Hepatocyte (in vitro differentiated cells): ENCODE measurements at regions not wholly inside any gene's neighbourhood (a gene's known extent, or its start where the extent isn't known, plus 50 kb on each side); places are given as distances from the start of the nearest gene placed in this dataset.

ENCODE experiments used
- DNase-seq: peaks from one replicate; pipeline ENCODE4 v3.0.0-alpha.2; 2016; ENCODE audit warnings: low spot score
- H2AFZ ChIP-seq: fragments of 200-600 bp; sonication (generic); 2 replicates; pipeline ENCODE4 v1.6.0; 2016; ENCODE audit warnings: antibody characterized with exemption, mild to moderate bottlenecking
- H3K27ac ChIP-seq: fragments of 200-600 bp; sonication (generic); 2 replicates; pipeline ENCODE4 v1.5.1; 2016; ENCODE audit warnings: mild to moderate bottlenecking
- H3K27me3 ChIP-seq: fragments of 200-600 bp; sonication (generic); 2 replicates; pipeline ENCODE4 v1.6.1; 2016
- H3K36me3 ChIP-seq: fragments of 200-600 bp; sonication (generic); replicated peaks from 2 replicates; pipeline ENCODE4 v1.5.1; 2016; ENCODE audit warnings: low read depth; ENCODE audit not compliant: insufficient read depth
- H3K4me1 ChIP-seq: fragments of 200-600 bp; sonication (generic); 2 replicates; pipeline ENCODE4 v1.5.1; 2016; ENCODE audit warnings: mild to moderate bottlenecking, moderate library complexity; ENCODE audit not compliant: insufficient read depth
- H3K4me2 ChIP-seq: fragments of 200-600 bp; sonication (generic); 2 replicates; pipeline ENCODE4 v1.6.0; 2016
- H3K4me3 ChIP-seq: fragments of 200-600 bp; sonication (generic); 2 replicates; pipeline ENCODE4 v1.5.1; 2016; ENCODE audit warnings: mild to moderate bottlenecking
- H3K79me2 ChIP-seq: fragments of 200-600 bp; sonication (generic); 2 replicates; pipeline ENCODE4 v1.6.0; 2017; ENCODE audit warnings: mild to moderate bottlenecking
- H3K9me2 ChIP-seq: fragments of 200-600 bp; sonication (generic); replicated peaks from 2 replicates; pipeline ENCODE4 v1.6.0; 2017; ENCODE audit warnings: mild to moderate bottlenecking; ENCODE audit not compliant: insufficient read depth
- H3K9me3 ChIP-seq: fragments of 200-600 bp; sonication (generic); 2 replicates; pipeline ENCODE4 v1.5.1; 2016; ENCODE audit warnings: low read depth, mild to moderate bottlenecking
- H4K20me1 ChIP-seq: fragments of 200-600 bp; sonication (generic); 2 replicates; pipeline ENCODE4 v1.6.0; 2016; ENCODE audit warnings: mild to moderate bottlenecking; ENCODE audit not compliant: insufficient read depth, poor library complexity, severe bottlenecking
- EZH2 ChIP-seq: fragments of 200-600 bp; sonication (generic); IDR thresholded peaks from 2 replicates; pipeline ENCODE4 v1.6.1; 2016; ENCODE audit warnings: antibody characterized with exemption, mild to moderate bottlenecking, borderline replicate concordance
- EZH2phosphoT487 ChIP-seq: fragments of 200-600 bp; sonication (generic); IDR thresholded peaks from one replicate; pipeline ENCODE4 v1.6.1; 2018; ENCODE audit warnings: antibody characterized with exemption, mild to moderate bottlenecking, low read depth, moderate library complexity; ENCODE audit not compliant: unreplicated experiment, severe bottlenecking
- WGBS: methylation state at CpG from one replicate; pipeline ENCODE4 v1.1.6; 2016; ENCODE audit warnings: low lambda C conversion rate; ENCODE audit errors: missing lambda C conversion rate; 5-methylcytosine and 5-hydroxymethylcytosine counted together
- TF ChIP-seq, protein P1 (sequence below): fragments of 200-600 bp; sonication (generic); IDR thresholded peaks from 2 replicates; pipeline ENCODE4 v1.5.1; 2016; ENCODE audit warnings: antibody characterized with exemption, mild to moderate bottlenecking; ENCODE audit not compliant: poor library complexity

- Histone ChIP-seq H3K4me3 (no peak overlapping the region), H3K79me2 (no peaks in the 10 kb centered on the region), H3K9me2 (no peaks in the 10 kb centered on the region), H4K20me1 (no peaks in the 10 kb centered on the region), H3K4me2 (no peak overlapping the region), H3K9me3 (no peaks in the 10 kb centered on the region), H3K36me3 (no peaks in the 10 kb centered on the region), H3K27me3 (no peaks in the 10 kb centered on the region), H3K4me1 (no peaks in the 10 kb centered on the region), H3K27ac (peak overlapping the region; percentile 43), H2AFZ (no peak overlapping the region)
- TF ChIP-seq, protein P1, sequence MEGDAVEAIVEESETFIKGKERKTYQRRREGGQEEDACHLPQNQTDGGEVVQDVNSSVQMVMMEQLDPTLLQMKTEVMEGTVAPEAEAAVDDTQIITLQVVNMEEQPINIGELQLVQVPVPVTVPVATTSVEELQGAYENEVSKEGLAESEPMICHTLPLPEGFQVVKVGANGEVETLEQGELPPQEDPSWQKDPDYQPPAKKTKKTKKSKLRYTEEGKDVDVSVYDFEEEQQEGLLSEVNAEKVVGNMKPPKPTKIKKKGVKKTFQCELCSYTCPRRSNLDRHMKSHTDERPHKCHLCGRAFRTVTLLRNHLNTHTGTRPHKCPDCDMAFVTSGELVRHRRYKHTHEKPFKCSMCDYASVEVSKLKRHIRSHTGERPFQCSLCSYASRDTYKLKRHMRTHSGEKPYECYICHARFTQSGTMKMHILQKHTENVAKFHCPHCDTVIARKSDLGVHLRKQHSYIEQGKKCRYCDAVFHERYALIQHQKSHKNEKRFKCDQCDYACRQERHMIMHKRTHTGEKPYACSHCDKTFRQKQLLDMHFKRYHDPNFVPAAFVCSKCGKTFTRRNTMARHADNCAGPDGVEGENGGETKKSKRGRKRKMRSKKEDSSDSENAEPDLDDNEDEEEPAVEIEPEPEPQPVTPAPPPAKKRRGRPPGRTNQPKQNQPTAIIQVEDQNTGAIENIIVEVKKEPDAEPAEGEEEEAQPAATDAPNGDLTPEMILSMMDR, result no peak
- peak; percentile 34 for TF ChIP-seq EZH2phosphoT487
- peak; percentile 48 for DNase-seq
- 13% methylated on average over 1 of the region's 1 CpG for WGBS
Measured at GRCh38 chrX:82813671-82814078, 694.4 kb upstream of the POU3F4 start.

GRCh38 chrX:82816001-82816400, 692.1 kb upstream of the POU3F4 start:
- 75% methylated on average over 3 of the region's 3 CpGs for WGBS
- H3K9me2 ChIP-seq, result no peaks in the 10 kb centered on the region
- H3K27me3 ChIP-seq, result no peaks in the 10 kb centered on the region
- H3K4me2 ChIP-seq, result no peak overlapping the region
- H3K4me3 ChIP-seq, result no peak overlapping the region
- H3K36me3 ChIP-seq, result no peaks in the 10 kb centered on the region
- no peaks in the 10 kb centered on the region for H3K9me3 ChIP-seq
- H2AFZ ChIP-seq, result no peak overlapping the region
- H3K79me2 ChIP-seq, result no peaks in the 10 kb centered on the region
- no peak for DNase-seq
- no peaks in the 10 kb centered on the region for H3K4me1 ChIP-seq
- no peak overlapping the region for H3K27ac ChIP-seq
- no peaks in the 10 kb centered on the region for H4K20me1 ChIP-seq
- TF ChIP-seq EZH2, result no peak
- TF ChIP-seq EZH2phosphoT487, result no peak

GRCh38 chrX:82816562-82816961, 691.5 kb upstream of the POU3F4 start:
- Histone ChIP-seq H3K9me3 (no peaks in the 10 kb centered on the region), H4K20me1 (no peaks in the 10 kb centered on the region), H3K4me1 (no peaks in the 10 kb centered on the region), H3K27me3 (no peaks in the 10 kb centered on the region), H3K4me3 (no peak overlapping the region), H3K9me2 (no peaks in the 10 kb centered on the region), H2AFZ (no peak overlapping the region), H3K27ac (no peak overlapping the region), H3K79me2 (no peaks in the 10 kb centered on the region), H3K4me2 (no peak overlapping the region), H3K36me3 (no peaks in the 10 kb centered on the region)
- no peak for DNase-seq
- WGBS, result 57% methylated on average over 2 of the region's 2 CpGs
- no peak for TF ChIP-seq EZH2
- TF ChIP-seq EZH2phosphoT487, result no peak
- TF ChIP-seq, protein P1, result no peak

- Histone ChIP-seq H3K27ac (no peak overlapping the region), H3K4me2 (no peak overlapping the region), H2AFZ (no peak overlapping the region), H3K27me3 (no peaks in the 10 kb centered on the region), H3K36me3 (no peaks in the 10 kb centered on the region), H3K4me1 (no peaks in the 10 kb centered on the region), H3K9me2 (no peaks in the 10 kb centered on the region), H3K9me3 (peaks cover 8% of the 10 kb centered on the region), H3K79me2 (no peaks in the 10 kb centered on the region), H4K20me1 (no peaks in the 10 kb centered on the region), H3K4me3 (no peak overlapping the region)
- WGBS, result 47% methylated on average over 1 of the region's 1 CpG
- TF ChIP-seq, protein P1, result no peak
- TF ChIP-seq EZH2phosphoT487, result no peak
- no peak for TF ChIP-seq EZH2
- no peak for DNase-seq
Measured at GRCh38 chrX:82842286-82842685, 665.8 kb upstream of the POU3F4 start.
